ENCODE measurements at regions not wholly inside any gene's neighbourhood (a gene's known extent, or its start where the extent isn't known, plus 50 kb on each side); places are given as distances from the start of the nearest gene placed in this dataset.

DNA sequence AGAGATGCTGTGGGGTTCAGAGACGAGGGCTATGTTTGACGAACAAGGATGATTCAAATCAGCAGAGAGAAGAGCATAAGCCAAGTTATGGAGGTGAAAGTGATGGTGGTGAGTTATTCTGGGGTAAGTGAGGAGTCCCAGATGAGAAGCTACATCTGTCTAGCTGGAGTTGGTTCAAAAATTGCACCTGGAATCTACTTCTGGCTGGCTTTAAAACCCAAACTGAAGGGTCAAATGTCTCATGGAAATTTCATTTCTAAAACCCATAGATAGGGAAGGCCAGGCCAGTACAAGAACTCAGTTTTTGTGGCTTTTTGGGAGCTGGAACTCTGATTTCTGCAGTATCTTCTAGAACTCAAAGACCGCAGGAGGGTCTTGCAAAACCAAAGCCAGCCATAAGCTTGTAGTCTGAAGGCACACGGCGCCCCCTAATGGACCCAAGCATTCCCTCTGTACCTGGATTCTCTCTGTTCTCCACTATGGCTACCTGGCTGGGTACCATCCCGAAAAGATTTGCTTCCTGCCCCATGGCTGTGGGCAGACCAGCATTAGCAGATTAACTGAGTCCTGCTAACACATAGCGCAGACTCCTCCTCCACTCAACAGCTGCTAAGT lies 229.1 kb upstream of the SLC14A2 start:
- TF ChIP-seq, protein P1, sequence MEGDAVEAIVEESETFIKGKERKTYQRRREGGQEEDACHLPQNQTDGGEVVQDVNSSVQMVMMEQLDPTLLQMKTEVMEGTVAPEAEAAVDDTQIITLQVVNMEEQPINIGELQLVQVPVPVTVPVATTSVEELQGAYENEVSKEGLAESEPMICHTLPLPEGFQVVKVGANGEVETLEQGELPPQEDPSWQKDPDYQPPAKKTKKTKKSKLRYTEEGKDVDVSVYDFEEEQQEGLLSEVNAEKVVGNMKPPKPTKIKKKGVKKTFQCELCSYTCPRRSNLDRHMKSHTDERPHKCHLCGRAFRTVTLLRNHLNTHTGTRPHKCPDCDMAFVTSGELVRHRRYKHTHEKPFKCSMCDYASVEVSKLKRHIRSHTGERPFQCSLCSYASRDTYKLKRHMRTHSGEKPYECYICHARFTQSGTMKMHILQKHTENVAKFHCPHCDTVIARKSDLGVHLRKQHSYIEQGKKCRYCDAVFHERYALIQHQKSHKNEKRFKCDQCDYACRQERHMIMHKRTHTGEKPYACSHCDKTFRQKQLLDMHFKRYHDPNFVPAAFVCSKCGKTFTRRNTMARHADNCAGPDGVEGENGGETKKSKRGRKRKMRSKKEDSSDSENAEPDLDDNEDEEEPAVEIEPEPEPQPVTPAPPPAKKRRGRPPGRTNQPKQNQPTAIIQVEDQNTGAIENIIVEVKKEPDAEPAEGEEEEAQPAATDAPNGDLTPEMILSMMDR (IDR thresholded peaks at IDR 0.05; ENCODE audit: borderline replicate concordance, control extremely low read depth, extremely low read depth, insufficient read depth, missing control alignments): peak; percentile 48
- in situ Hi-C loops (cut with MboI; ENCODE audit: low sequenced_read_pairs, unreplicated experiment): loop anchor here (25.0 kb wide), 2 partner anchors 1274 to 1749 kb away; no protein-coding TSS in a partner anchor
- DNase-seq (ENCODE audit: low spot score): peak; percentile 14

DNA sequence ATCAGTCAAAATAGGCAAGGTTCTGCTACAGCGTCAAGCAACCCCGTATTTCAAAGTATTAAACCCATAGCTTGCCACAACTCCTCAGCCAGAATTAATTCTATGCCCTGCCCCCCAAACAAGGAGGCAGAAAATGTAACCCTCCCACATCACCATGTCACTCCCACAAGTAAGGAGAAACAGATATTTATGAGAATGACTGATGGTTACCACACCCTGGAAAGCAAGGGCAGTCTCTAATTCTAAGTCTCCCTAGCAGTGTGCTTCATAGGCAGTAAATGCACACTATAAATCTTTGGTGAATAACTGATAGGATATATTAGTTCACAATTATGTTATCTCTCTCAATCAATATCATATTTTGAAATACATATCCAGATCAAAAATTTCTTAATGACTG lies 228.0 kb upstream of the SLC14A2 start:
- TF ChIP-seq, protein P1 (IDR thresholded peaks at IDR 0.05; ENCODE audit: borderline replicate concordance, control extremely low read depth, extremely low read depth, insufficient read depth, missing control alignments): no peak
- in situ Hi-C loops (cut with MboI; ENCODE audit: low sequenced_read_pairs, unreplicated experiment): loop anchor here (25.0 kb wide), 2 partner anchors 1275 to 1750 kb away; no protein-coding TSS in a partner anchor
- DNase-seq (ENCODE audit: low spot score): no peak

DNA sequence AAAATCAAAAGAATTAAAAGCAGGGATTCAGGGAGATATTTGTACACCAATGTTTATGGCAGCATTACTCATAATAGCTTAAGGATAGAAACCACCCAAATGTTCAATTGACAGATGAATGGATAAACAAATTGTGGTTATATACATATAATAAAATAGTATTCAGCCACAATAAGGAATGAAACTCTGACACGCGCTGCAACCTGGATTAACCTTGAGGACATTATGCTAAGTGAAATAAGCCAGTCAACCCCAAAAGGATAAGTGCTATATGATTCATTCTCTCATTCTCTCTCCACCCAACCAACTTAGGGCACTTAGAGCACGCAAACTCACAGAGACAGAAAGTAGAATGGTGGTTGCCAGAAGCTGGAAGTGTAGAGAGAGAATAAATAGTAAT lies 216.8 kb upstream of the SLC14A2 start:
- TF ChIP-seq, protein P1 (IDR thresholded peaks at IDR 0.05; ENCODE audit: borderline replicate concordance, control extremely low read depth, extremely low read depth, insufficient read depth, missing control alignments): no peak
- in situ Hi-C loops (cut with MboI; ENCODE audit: low sequenced_read_pairs, unreplicated experiment): loop anchor here (25.0 kb wide), 2 partner anchors 1286 to 1761 kb away; no protein-coding TSS in a partner anchor
- DNase-seq (ENCODE audit: low spot score): no peak

DNA sequence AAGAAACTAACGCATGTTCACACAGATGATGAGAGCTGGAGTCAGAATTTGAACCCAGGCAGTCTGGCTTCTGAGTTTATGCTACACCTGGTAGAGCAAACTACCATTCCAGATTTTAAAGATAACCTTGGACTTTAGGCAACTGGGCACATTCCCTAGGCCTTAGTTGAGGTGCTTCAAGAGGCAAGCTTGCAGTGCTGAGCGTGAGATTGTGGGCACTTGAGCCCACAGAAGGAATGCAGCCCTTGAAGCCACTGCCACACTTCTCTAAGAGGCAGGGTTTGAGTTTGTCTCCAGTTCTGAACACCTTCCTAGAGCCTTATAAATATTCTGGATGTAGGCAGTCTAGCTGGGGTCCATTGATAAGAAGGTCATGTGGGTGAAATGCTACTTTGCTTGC lies 216.1 kb upstream of the SLC14A2 start:
- TF ChIP-seq, protein P1 (IDR thresholded peaks at IDR 0.05; ENCODE audit: borderline replicate concordance, control extremely low read depth, extremely low read depth, insufficient read depth, missing control alignments): no peak
- in situ Hi-C loops (cut with MboI; ENCODE audit: low sequenced_read_pairs, unreplicated experiment): loop anchor here (25.0 kb wide), 2 partner anchors 1287 to 1762 kb away; no protein-coding TSS in a partner anchor
- DNase-seq (ENCODE audit: low spot score): no peak

DNA sequence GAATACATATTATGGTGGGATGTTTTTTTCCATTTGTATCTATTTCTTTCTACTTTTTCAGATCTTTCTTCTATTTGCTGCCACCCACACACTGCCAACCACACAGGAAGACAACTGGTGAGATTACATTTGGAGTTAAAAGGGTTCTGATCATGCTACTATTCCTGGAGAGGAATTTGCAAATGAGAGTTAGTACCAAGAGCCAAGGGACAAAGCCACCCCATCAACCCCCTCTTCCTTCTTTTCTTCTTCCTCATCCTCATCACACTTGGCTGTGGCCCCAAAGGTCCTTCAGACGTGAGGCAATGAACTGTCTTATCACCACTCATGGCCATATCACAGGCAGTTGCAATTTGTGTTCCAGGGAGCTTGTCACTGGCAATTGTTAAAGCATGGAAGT lies 215.6 kb upstream of the SLC14A2 start:
- DNase-seq (ENCODE audit: low spot score): no peak
- TF ChIP-seq, protein P1 (IDR thresholded peaks at IDR 0.05; ENCODE audit: borderline replicate concordance, control extremely low read depth, extremely low read depth, insufficient read depth, missing control alignments): no peak
- in situ Hi-C loops (cut with MboI; ENCODE audit: low sequenced_read_pairs, unreplicated experiment): loop anchor here (25.0 kb wide), 2 partner anchors 1287 to 1762 kb away; no protein-coding TSS in a partner anchor

DNA sequence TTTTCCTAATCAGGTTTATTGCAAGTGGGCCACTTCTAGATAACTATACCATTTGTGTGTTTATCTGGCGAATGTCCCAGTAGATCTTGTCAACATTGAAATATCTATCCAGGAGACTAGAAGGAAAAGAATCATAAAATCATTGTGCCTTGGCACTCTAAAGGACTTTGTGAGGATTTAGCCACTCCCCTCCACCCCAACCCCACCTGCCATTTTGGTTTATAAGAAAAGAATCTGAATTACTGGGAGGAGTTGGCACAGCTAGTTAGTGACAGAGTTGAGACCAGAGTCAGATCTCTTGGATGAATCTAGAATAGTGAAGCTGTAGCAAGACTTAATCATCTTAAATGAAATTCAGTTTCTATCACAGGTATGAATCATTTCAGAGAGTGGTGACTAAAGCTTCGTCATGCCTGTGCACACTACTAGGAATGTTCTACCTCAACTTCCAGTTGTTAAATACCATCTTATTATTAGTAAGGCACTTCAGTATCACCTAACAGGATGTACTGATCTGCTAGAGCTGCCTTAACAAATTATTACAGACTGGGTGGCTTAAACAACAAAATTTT lies 212.7 kb upstream of the SLC14A2 start:
- no peak for DNase-seq (ENCODE audit: low spot score)
- in situ Hi-C loops (cut with MboI; ENCODE audit: low sequenced_read_pairs, unreplicated experiment): no loop called here
- TF ChIP-seq, protein P1 (IDR thresholded peaks at IDR 0.05; ENCODE audit: borderline replicate concordance, control extremely low read depth, extremely low read depth, insufficient read depth, missing control alignments): no peak
